Endothelial cell of umbilical vein (primary cell): ENCODE measurements at regions not wholly inside any gene's neighbourhood (a gene's known extent, or its start where the extent isn't known, plus 50 kb on each side); places are given as distances from the start of the nearest gene placed in this dataset.

Source experiments
- BruUV-seq: library from RNA; stranded (reverse); fragments of 400-500 nt; replicated peaks from 2 replicates; lab custom pipeline; 2021; lab: Mats Ljungman, UMichigan
- CTCF ChIA-PET: fragments of 300-600, 350-600 bp; sonication (Branson Sonifier 250); formaldehyde crosslinking; loops from one replicate; lab custom pipeline; 2021; ENCODE audit warnings: antibody characterized with exemption, inconsistent platforms; lab: Charles Lee
- POLR2A ChIA-PET: fragments of 300-600, 350-600 bp; sonication (Branson Sonifier 250); formaldehyde crosslinking; loops from one replicate; lab custom pipeline; 2021; ENCODE audit warnings: antibody characterized with exemption, inconsistent platforms; lab: Charles Lee
- DNase-seq: peaks from one replicate; pipeline ENCODE4 v3.0.0-alpha.2; 2011; ENCODE audit warnings: low read depth, low spot score
- FAIRE-seq: peaks from 2 replicates; lab custom pipeline; 2011; peaks lifted over from hg19 to GRCh38; lab: Jason Lieb, UNC
- H2AFZ ChIP-seq: 2 replicates; pipeline ENCODE4 v1.6.0; 2012; ENCODE audit warnings: low read depth, low read length, control low read depth, inconsistent platforms
- H3K27ac ChIP-seq: 2 replicates; pipeline ENCODE4 v1.5.1; 2011; ENCODE audit warnings: low read depth, mild to moderate bottlenecking, control low read depth, low read length, moderate library complexity; ENCODE audit not compliant: insufficient read depth
- H3K27me3 ChIP-seq, 2 experiments: 2 replicates each; pipeline versions ENCODE4 v1.6.0 to v1.6.1; 2011; ENCODE audit warnings: low read length in 2 of 2, mixed read lengths in 1 of 2; ENCODE audit not compliant: control insufficient read depth in 2 of 2, insufficient read depth in 2 of 2
- H3K36me3 ChIP-seq, 2 experiments: 2 replicates in 1 of 2; 3 replicates in 1 of 2; pipeline ENCODE4 v1.5.1; 2011; ENCODE audit warnings: low read length in 2 of 2, mild to moderate bottlenecking in 1 of 2, moderate library complexity in 1 of 2; ENCODE audit not compliant: control insufficient read depth in 2 of 2, insufficient read depth in 2 of 2; ENCODE audit errors: extremely low read depth in 1 of 2
- H3K4me1 ChIP-seq: 3 replicates; pipeline ENCODE4 v1.5.1; 2011; ENCODE audit warnings: mild to moderate bottlenecking, low read length; ENCODE audit not compliant: control insufficient read depth, insufficient read depth; ENCODE audit errors: extremely low read depth
- H3K4me2 ChIP-seq: 2 replicates; pipeline ENCODE4 v1.6.1; 2011; ENCODE audit warnings: low read length, control low read depth, mixed read lengths; ENCODE audit not compliant: insufficient read depth
- H3K4me3 ChIP-seq, 3 experiments: fragments of 200-600 bp in 1 of 3; sonication (generic), shearing (Covaris generic) in 1 of 3; replicated peaks in 1 of 3; 2 replicates each; pipeline ENCODE4 v1.5.1; 2011 to 2016; ENCODE audit warnings: control low read depth in 3 of 3, low read length in 3 of 3, mild to moderate bottlenecking in 2 of 3, inconsistent platforms in 1 of 3, low read depth in 1 of 3, moderate library complexity in 1 of 3; ENCODE audit not compliant: insufficient read depth in 1 of 3
- H3K79me2 ChIP-seq: 2 replicates; pipeline ENCODE4 v1.6.0; 2012; ENCODE audit warnings: low read length, inconsistent platforms; ENCODE audit not compliant: control insufficient read depth, insufficient read depth
- H3K9ac ChIP-seq: replicated peaks from 2 replicates; pipeline ENCODE3; 2011; ENCODE audit warnings: low read length, control low read depth; ENCODE audit not compliant: insufficient read depth; ENCODE audit errors: extremely low read depth
- H3K9me1 ChIP-seq: replicated peaks from 3 replicates; pipeline ENCODE4 v1.6.0; 2011; ENCODE audit warnings: mild to moderate bottlenecking, low read length; ENCODE audit not compliant: control insufficient read depth, insufficient read depth; ENCODE audit errors: extremely low read depth
- H3K9me3 ChIP-seq: replicated peaks from 2 replicates; pipeline ENCODE4 v1.5.1; 2012; ENCODE audit warnings: low read length, inconsistent platforms; ENCODE audit not compliant: control insufficient read depth, insufficient read depth
- H4K20me1 ChIP-seq: replicated peaks from 2 replicates; pipeline ENCODE3; 2011; ENCODE audit warnings: mild to moderate bottlenecking, low read length; ENCODE audit not compliant: control insufficient read depth, insufficient read depth; ENCODE audit errors: extremely low read depth
- CTCF ChIP-seq, 2 donors: IDR thresholded peaks; 1 replicate in 1 of 2; 2 replicates in 1 of 2; pipeline ENCODE4 v1.5.1; 2011; ENCODE audit warnings: low read length in 2 of 2, mild to moderate bottlenecking in 2 of 2, moderate library complexity in 2 of 2, control low read depth in 1 of 2, inconsistent platforms in 1 of 2, low read depth in 1 of 2; ENCODE audit not compliant: insufficient read depth in 1 of 2; ENCODE audit errors: extremely low read depth in 1 of 2
- EZH2 ChIP-seq: IDR thresholded peaks from 2 replicates; pipeline ENCODE4 v1.6.1; 2012; ENCODE audit warnings: borderline replicate concordance, low read depth, mild to moderate bottlenecking, moderate library complexity, low read length, inconsistent platforms; ENCODE audit not compliant: severe bottlenecking
- GATA2 ChIP-seq: IDR thresholded peaks from 2 replicates; pipeline ENCODE4 v1.7.0; 2011; ENCODE audit warnings: low read depth, mild to moderate bottlenecking, moderate library complexity, mixed read lengths, low read length; ENCODE audit not compliant: insufficient read length, insufficient read depth
- JUN ChIP-seq: IDR thresholded peaks from 2 replicates; pipeline ENCODE4 v1.6.1; 2011; ENCODE audit warnings: borderline replicate concordance, low read depth; ENCODE audit not compliant: insufficient read length, insufficient read depth
- MYC ChIP-seq: IDR thresholded peaks from one replicate; pipeline ENCODE4 v1.6.1; 2011; ENCODE audit warnings: mild to moderate bottlenecking, low read depth, low read length
- POLR2AphosphoS5 ChIP-seq: IDR thresholded peaks from 2 replicates; pipeline ENCODE4 v1.6.1; 2012; ENCODE audit warnings: low read depth, mild to moderate bottlenecking, control low read depth, low read length, moderate library complexity; ENCODE audit not compliant: insufficient read depth
- dilution Hi-C: fragments of 300-500 bp; cut with MboI; formaldehyde crosslinking; loops from one replicate; pipeline ENCODE4 v1.15.0; 2019; ENCODE audit warnings: low sequenced_read_pairs; ENCODE audit not compliant: extremely low pct_ligation_motif_present
- intact Hi-C: fragments of 100-400 bp; cut with micrococcal nuclease; formaldehyde crosslinking; loops from one replicate; pipeline ENCODE4 v1.10.0; 2022
- TF ChIP-seq, protein P1 (sequence below): IDR thresholded peaks from 2 replicates; pipeline ENCODE4 v1.6.1; 2011; ENCODE audit not compliant: insufficient read depth, insufficient read length

DNA sequence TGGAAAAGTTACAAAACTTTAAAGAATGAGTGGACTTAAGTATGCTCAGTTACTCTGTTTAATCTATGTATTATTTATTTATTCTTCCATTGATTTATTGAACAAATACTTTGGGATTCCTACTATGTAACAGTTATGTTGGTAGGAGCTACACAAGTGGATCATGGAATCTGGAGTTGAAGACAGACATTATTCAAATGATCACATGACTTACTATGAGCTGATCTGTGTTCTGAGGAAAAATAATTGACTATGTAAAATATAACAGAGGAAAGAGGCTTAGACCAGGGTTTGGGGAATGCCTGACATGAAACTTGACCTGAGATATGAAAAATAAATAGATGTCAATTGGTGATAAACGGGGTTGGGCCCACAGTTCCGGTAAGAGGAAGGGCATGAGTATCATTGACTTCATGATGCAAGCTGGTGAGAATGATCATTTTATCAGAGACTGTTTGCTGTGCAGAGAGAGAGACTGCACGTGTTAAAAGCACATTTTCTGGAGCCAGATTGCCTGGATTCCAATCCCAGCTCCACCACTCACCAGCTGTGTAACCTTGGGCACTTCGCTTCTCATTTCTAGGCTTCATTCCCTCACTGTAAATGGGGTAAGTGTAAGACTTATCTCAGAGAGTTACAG, 179.0 kb downstream of the SPCS3 start:
- Histone ChIP-seq H3K27me3 (no peaks in the 10 kb centered on the region), H3K4me2 (peak overlapping the region; percentile 29), H3K9me1 (no peaks in the 10 kb centered on the region), H3K9ac (no peak overlapping the region), H4K20me1 (no peaks in the 10 kb centered on the region), H3K9me3 (no peaks in the 10 kb centered on the region), H3K4me1 (peaks cover 10% of the 10 kb centered on the region), H3K79me2 (no peaks in the 10 kb centered on the region), H3K4me3 (no peak overlapping the region), H3K27ac (no peak overlapping the region), H2AFZ (peak overlapping the region; percentile 90), H3K36me3 (no peaks in the 10 kb centered on the region)
- FAIRE-seq (peak; percentile 15), DNase-seq (peak; percentile 60)
- intact Hi-C loops, result no loop called here
- CTCF ChIA-PET, result interaction anchor here (0.6 to 1.1 kb wide), 3 partner anchors 19 to 41 kb away, joined by 3 read pairs; no protein-coding TSS in a partner anchor
- dilution Hi-C loops, result no loop called here
- no peak for TF ChIP-seq EZH2
- TF ChIP-seq MYC, result no peak
- TF ChIP-seq CTCF (IDR thresholded peaks at IDR 0.05; ENCODE audit: extremely low read depth in 1 of 2, insufficient read depth in 1 of 2, low read depth in 1 of 2, low read length in 2 of 2), result no peak
- TF ChIP-seq JUN, result no peak
- no peak for TF ChIP-seq POLR2AphosphoS5
- TF ChIP-seq GATA2, result peak; percentile 89
- TF ChIP-seq, protein P1, sequence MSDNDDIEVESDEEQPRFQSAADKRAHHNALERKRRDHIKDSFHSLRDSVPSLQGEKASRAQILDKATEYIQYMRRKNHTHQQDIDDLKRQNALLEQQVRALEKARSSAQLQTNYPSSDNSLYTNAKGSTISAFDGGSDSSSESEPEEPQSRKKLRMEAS, result peak; percentile 5
- no TSS peak for BruUV-seq
- POLR2A ChIA-PET, result no interaction called here
